ENCODE measurements at regions not wholly inside any gene's neighbourhood (a gene's known extent, or its start where the extent isn't known, plus 50 kb on each side); places are given as distances from the start of the nearest gene placed in this dataset.

DNA sequence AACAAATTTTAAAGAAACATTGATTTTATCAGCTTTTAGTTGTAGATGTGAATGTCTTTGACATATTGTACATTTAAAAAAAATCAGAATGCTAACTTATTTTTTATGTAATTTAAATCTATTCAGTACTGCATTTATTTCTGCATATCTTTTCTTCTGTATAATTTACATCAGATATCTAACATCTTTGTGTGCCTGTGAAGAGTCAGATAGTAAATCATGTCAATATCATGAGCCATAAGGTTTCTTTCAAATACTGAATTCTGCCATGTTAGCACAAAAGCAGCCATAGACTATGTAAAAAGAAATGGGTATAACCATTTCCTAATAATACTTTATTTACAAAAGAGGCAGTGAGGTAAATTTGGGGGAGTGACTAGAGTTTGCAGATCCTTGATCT lies 1829.2 kb downstream of the NCAM2 start:
- TF ChIP-seq, protein P1, sequence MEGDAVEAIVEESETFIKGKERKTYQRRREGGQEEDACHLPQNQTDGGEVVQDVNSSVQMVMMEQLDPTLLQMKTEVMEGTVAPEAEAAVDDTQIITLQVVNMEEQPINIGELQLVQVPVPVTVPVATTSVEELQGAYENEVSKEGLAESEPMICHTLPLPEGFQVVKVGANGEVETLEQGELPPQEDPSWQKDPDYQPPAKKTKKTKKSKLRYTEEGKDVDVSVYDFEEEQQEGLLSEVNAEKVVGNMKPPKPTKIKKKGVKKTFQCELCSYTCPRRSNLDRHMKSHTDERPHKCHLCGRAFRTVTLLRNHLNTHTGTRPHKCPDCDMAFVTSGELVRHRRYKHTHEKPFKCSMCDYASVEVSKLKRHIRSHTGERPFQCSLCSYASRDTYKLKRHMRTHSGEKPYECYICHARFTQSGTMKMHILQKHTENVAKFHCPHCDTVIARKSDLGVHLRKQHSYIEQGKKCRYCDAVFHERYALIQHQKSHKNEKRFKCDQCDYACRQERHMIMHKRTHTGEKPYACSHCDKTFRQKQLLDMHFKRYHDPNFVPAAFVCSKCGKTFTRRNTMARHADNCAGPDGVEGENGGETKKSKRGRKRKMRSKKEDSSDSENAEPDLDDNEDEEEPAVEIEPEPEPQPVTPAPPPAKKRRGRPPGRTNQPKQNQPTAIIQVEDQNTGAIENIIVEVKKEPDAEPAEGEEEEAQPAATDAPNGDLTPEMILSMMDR (IDR thresholded peaks at IDR 0.05; ENCODE audit: low read depth, low read length): no peak
- no peak for DNase-seq (ENCODE audit: extremely low read depth, low read depth)

DNA sequence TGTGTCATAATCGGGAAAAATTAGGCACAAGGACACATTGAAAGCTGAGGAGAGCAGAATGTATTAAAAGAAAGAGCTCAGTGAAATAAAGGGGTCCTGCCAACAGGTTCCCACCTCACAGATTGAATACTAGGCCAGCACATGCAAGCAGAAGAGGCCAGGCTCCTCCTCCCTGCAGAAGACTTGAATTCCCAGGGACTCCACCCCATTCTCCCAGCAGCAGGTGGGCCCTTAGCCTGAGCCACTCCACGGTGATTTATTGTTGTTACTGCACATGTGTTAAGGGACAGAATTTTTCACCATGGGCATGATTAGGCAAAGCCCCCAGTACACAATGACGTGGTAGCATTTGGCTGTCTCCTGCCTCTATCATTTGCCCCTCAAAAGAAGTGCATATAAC lies 1844.7 kb downstream of the NCAM2 start:
- no peak for DNase-seq (ENCODE audit: extremely low read depth, low read depth)
- TF ChIP-seq, protein P1 (IDR thresholded peaks at IDR 0.05; ENCODE audit: low read depth, low read length): no peak

DNA sequence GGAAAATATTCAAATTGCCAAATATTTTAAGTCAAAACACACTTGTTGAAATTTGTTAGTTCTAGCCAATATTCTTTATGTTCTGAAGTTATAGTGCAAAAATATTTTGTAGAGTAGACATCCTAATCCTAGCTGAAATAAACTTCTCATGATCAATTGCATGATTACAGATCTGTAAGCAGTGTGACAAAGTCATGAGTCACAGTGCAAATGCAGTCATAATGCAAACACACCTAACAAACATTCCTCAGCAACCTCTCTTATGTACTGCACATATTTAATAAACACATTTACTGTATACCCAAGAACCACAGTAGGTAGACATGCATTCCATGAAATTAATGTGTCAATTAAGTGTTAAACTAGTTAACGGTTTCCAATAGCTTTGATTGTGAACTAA lies 1857.4 kb downstream of the NCAM2 start:
- TF ChIP-seq, protein P1 (IDR thresholded peaks at IDR 0.05; ENCODE audit: low read depth, low read length): no peak
- no peak for DNase-seq (ENCODE audit: extremely low read depth, low read depth)

DNA sequence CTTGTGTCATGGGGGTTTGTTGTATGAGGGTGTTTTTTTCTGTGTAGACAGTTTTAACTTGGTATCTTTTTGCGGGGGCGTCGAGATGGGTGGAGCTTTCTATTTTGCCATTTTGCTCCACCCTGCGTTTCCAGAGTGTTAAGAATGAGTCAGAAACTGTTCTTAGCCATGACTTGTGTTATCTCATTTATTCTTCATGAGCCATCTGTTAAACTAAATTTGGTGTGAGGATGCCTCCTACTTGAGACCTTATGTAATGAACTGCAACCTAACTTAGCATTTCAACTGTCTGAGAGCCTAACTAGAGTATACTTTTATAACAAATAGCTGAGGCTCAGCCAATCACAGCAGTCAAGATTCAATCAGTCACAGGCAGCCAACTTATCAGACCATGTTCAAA lies 1873.5 kb downstream of the NCAM2 start:
- DNase-seq (ENCODE audit: extremely low read depth, low read depth): no peak
- TF ChIP-seq, protein P1 (IDR thresholded peaks at IDR 0.05; ENCODE audit: low read depth, low read length): no peak

DNA sequence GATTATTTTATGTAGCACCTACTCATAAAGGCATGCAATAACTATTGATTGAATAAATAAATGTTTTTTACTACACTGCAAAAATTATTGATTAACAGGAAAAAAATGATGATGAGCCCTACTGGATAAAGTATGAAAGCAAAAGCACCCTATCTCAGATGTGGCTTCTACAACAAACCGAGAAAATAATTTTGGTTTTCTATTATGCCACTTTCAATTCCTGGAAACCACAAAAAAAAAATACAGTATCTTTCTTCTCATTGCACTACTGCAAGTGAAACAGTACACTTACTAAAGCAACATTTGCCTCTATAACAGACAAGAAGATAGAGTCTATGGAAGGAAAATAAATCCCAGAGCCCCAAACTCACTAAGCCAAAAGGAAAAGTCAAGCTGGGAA lies 1882.4 kb downstream of the NCAM2 start:
- TF ChIP-seq, protein P1 (IDR thresholded peaks at IDR 0.05; ENCODE audit: low read depth, low read length): no peak
- no peak for DNase-seq (ENCODE audit: extremely low read depth, low read depth)

DNA sequence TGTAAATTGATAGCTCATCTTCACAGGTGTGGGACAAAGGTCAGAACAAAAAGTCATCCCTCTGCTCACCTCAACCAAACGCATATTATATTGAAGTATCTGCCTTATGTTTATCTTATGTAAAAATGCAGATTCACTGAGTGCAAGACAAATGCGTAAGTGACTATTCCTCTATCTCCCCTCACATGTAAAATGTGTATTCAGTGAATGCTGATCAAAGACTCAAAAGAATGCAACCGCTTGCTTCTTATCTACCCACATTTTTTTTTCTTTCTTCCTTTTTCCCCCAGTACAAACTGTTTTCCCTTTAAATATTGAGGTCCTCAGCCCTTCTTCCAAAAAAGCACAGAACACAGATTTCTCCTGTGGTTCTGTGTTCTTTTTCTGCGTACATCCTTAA lies 1882.9 kb downstream of the NCAM2 start:
- no peak for DNase-seq (ENCODE audit: extremely low read depth, low read depth)
- TF ChIP-seq, protein P1 (IDR thresholded peaks at IDR 0.05; ENCODE audit: low read depth, low read length): no peak

DNA sequence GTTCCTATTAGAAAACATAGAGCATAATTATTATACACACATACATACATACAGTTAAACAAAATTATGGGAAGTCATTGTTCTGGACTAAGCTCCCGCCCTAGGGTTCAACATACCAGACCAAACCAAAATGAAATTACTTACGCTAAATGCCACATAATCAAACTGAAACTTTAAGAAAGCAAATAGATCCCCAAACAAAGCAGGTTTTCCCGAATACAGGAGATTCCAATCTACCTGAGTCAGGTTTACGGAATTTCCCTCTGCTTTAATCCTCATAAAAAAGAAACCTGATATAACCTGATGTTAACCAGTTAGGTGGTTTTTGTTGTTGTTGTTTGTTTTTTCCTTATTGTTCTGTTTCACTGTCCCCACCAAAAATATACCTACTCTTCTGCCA lies 1886.9 kb downstream of the NCAM2 start:
- TF ChIP-seq, protein P1 (IDR thresholded peaks at IDR 0.05; ENCODE audit: low read depth, low read length): no peak
- no peak for DNase-seq (ENCODE audit: extremely low read depth, low read depth)
